ENCODE measurements at regions not wholly inside any gene's neighbourhood (a gene's known extent, or its start where the extent isn't known, plus 50 kb on each side); places are given as distances from the start of the nearest gene placed in this dataset.
A peak's percentile ranks its signal among the peaks of the same experiment; 100 is the strongest.
"Not testable (repeated sequence)": the region's sequence is repeated elsewhere in the genome, so short reads cannot be mapped to it uniquely, and the experiment has no call there.

DNA sequence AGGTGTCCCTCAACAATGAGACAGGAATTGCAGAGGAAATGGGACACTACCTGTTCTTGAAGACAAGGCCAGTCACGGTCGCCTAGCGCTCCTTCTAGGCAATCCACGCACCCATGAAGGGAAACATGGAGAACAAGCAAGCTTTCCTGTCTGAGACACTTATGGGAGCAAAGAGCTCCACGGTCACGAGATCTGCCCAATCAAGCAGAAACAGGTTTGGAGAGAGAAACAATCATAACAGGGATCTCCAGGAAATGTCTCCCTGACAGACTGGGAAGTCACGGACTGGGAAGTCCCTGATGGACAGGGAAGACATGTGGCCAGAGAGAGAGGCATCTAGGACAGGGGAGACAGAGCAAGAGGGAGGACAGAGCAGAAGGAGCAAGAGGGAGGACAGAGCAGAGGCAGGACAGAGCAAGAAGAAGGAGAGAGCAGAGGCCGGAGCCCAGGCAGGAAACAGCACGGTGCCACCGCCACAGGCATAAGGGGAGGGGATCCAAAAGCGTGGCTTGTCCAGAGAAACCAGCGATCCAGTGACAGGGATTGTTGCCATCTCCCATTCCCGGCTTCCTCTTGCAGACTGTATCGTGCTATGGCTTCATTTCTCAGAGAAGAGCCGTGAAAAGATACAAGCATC, 167.8 kb upstream of the ZNF337 start:
- WGBS, 2 experiments (ENCODE audit: low coverage in 1 of 2, low lambda C conversion rate in 2 of 2, missing lambda C conversion rate in 2 of 2), result 82 to 83% methylated on average over 15 of the region's 15 CpGs
- Histone ChIP-seq H3K4me2 (ENCODE audit: unreplicated experiment) (no peak overlapping the region), H3K4me1 (ENCODE audit: insufficient read depth) (no peaks in the 10 kb centered on the region), H3K36me3 (ENCODE audit: low read depth) (no peaks in the 10 kb centered on the region), H3K9ac (no peak overlapping the region), H3K27me3 (replicated peaks; ENCODE audit: insufficient read depth) (peaks cover 9% of the 10 kb centered on the region), H3K9me3 (ENCODE audit: low read depth) (no peaks in the 10 kb centered on the region), H4K20me1 (ENCODE audit: insufficient read depth) (no peaks in the 10 kb centered on the region), H2AFZ (no peak overlapping the region), H3K9me2 (ENCODE audit: insufficient read depth) (no peaks in the 10 kb centered on the region), H3K79me2 (ENCODE audit: insufficient read depth) (no peaks in the 10 kb centered on the region), H3K27ac (no peak overlapping the region), H3K4me3 (no peak overlapping the region), H3F3A (ENCODE audit: insufficient read depth) (no peaks in the 10 kb centered on the region)
- no peak for TF ChIP-seq EZH2phosphoT487 (IDR thresholded peaks at IDR 0.05; ENCODE audit: insufficient read depth, low read depth)
- no peak for TF ChIP-seq EZH2 (IDR thresholded peaks at IDR 0.05; ENCODE audit: insufficient read depth, poor library complexity, severe bottlenecking)
- in situ Hi-C loops (cut with MboI), result loop anchor here (25.0 kb wide), 4 partner anchors 177 to 877 kb away; partner anchors contain the start of genes APMAP, GINS1 and ZNF337
- DNase-seq, result no peak

DNA sequence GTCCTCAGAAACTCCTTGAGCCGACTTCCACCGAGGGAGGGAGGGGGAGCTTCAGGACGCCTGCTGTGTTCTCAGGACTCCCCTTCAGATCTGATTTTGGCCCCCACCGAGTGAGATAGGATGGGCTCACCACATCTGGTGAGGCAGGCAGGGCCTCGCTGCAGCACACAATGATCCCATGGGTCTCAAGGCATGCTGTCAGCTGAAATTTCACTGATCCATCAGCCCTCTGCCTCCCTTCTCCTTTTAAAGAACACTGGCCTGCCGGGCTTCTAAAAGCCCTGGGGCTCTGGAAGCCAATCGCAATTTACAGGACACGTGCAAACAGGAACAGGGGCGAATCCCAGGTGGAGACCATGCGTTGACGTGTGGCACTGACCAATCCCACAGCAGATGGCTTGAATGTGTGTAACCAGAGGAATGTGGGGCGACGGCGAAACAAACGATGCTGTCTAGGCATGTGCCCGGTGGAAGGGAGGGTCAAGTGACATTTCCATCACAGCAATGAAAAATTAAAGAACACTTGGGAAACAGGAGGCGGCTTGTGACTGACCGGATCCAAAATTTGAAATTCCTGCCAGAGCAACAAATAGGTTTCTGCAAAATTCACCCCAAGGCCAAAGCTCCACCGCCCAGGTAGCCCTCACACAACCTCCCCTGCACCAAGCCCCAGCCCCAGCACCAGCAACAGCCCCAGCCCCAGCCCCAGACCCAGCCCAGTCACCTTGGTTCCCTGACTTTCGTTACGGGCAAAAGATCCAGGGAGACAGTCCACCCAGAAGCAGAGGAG, 167.1 kb upstream of the ZNF337 start:
- Histone ChIP-seq H2AFZ (peak overlapping the region; percentile 78), H3K36me3 (ENCODE audit: low read depth) (no peaks in the 10 kb centered on the region), H3K9me2 (ENCODE audit: insufficient read depth) (no peaks in the 10 kb centered on the region), H3K4me2 (ENCODE audit: unreplicated experiment) (peak overlapping the region; percentile 88), H3K79me2 (ENCODE audit: insufficient read depth) (no peaks in the 10 kb centered on the region), H3K4me3 (peak overlapping the region; percentile 70), H3K27me3 (replicated peaks; ENCODE audit: insufficient read depth) (peaks cover 9% of the 10 kb centered on the region), H3K9ac (peak overlapping the region; percentile 69), H3F3A (ENCODE audit: insufficient read depth) (no peaks in the 10 kb centered on the region), H3K9me3 (ENCODE audit: low read depth) (no peaks in the 10 kb centered on the region), H3K27ac (no peak overlapping the region), H3K4me1 (ENCODE audit: insufficient read depth) (no peaks in the 10 kb centered on the region), H4K20me1 (ENCODE audit: insufficient read depth) (no peaks in the 10 kb centered on the region)
- WGBS, 2 experiments (ENCODE audit: low coverage in 1 of 2, low lambda C conversion rate in 2 of 2, missing lambda C conversion rate in 2 of 2), result 35 to 37% methylated on average over 21 of the region's 21 CpGs
- in situ Hi-C loops (cut with MboI), result loop anchor here (25.0 kb wide), 4 partner anchors 176 to 876 kb away; partner anchors contain the start of genes APMAP, GINS1 and ZNF337
- DNase-seq, result peak; percentile 29
- no peak for TF ChIP-seq EZH2 (IDR thresholded peaks at IDR 0.05; ENCODE audit: insufficient read depth, poor library complexity, severe bottlenecking)
- no peak for TF ChIP-seq EZH2phosphoT487 (IDR thresholded peaks at IDR 0.05; ENCODE audit: insufficient read depth, low read depth)

DNA sequence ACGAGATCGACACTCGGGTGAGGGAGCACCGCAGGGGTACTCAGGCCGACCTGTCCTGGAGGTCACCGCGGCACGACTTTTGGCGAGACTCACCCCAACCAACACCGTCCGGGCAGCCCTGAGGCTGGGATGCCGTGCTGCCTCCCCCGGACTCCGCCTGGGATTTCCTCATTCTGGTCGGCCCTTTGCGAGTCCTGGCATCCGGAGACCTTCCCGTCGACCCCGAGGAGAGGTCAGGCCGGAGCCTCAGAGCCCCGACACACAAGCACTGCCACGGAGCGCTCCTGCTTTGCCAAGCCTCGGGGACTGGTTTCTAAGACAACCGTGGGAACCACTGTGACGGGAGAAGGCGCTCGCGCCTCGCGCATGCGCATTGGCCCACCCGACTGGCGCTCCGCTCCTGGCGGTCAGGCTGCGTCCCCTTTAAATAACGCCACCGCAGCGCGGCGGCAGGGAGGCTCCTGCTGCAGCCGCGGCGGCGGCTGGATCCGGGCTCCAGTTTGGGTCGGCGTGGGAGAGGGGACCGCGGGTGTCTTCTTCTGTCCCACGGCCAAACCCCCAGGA, 166.4 kb upstream of the ZNF337 start:
- in situ Hi-C loops (cut with MboI), result loop anchor here (25.0 kb wide), 4 partner anchors 176 to 876 kb away; partner anchors contain the start of genes APMAP, GINS1 and ZNF337
- peak overlapping the region; percentile 78 for H2AFZ ChIP-seq

GRCh38 chr20:25860531-25861150, 164.0 kb upstream of the ZNF337 start:
- no peaks in the 10 kb centered on the region for H3F3A ChIP-seq (ENCODE audit: insufficient read depth)
- H3K9ac ChIP-seq, result no peak overlapping the region
- 26 to 33% methylated on average over 23 of the region's 23 CpGs for WGBS, 2 experiments (ENCODE audit: low coverage in 1 of 2, low lambda C conversion rate in 2 of 2, missing lambda C conversion rate in 2 of 2)
- H3K36me3 ChIP-seq (ENCODE audit: low read depth), result no peaks in the 10 kb centered on the region
- H3K4me1 ChIP-seq (ENCODE audit: insufficient read depth), result no peaks in the 10 kb centered on the region; the same call in 1 of the 2 replicates
- 0 out of 2 replicates have a peak overlapping the region, but pooled peaks have one; percentile 73 for H2AFZ ChIP-seq
- no peaks in the 10 kb centered on the region for H4K20me1 ChIP-seq (ENCODE audit: insufficient read depth)
- no peaks in the 10 kb centered on the region for H3K9me3 ChIP-seq (ENCODE audit: low read depth)
- H3K4me3 ChIP-seq, result no peak overlapping the region
- in situ Hi-C loops (cut with MboI), result loop anchor here (25.0 kb wide), 4 partner anchors 173 to 873 kb away; partner anchors contain the start of genes APMAP, GINS1 and ZNF337
- H3K9me2 ChIP-seq (ENCODE audit: insufficient read depth), result no peaks in the 10 kb centered on the region
- DNase-seq, result no peak
- H3K27me3 ChIP-seq (replicated peaks; ENCODE audit: insufficient read depth), result peaks cover 9% of the 10 kb centered on the region
- no peak overlapping the region for H3K27ac ChIP-seq
- no peaks in the 10 kb centered on the region for H3K79me2 ChIP-seq (ENCODE audit: insufficient read depth)
- TF ChIP-seq EZH2phosphoT487 (IDR thresholded peaks at IDR 0.05; ENCODE audit: insufficient read depth, low read depth), result no peak
- H3K4me2 ChIP-seq (ENCODE audit: unreplicated experiment), result peak overlapping the region; percentile 86

More for the DNA sequence above, 166.4 kb upstream of the ZNF337 start:
- WGBS, 2 experiments (ENCODE audit: low coverage in 1 of 2, low lambda C conversion rate in 2 of 2, missing lambda C conversion rate in 2 of 2), result 1 to 3% methylated on average over 49 to 51 of the region's 53 CpGs
- H3K4me1 ChIP-seq (ENCODE audit: insufficient read depth); H3K36me3 ChIP-seq (ENCODE audit: low read depth); H4K20me1 ChIP-seq (ENCODE audit: insufficient read depth); H3K9me2 ChIP-seq (ENCODE audit: insufficient read depth); H3F3A ChIP-seq (ENCODE audit: insufficient read depth); H3K79me2 ChIP-seq (ENCODE audit: insufficient read depth); H3K9me3 ChIP-seq (ENCODE audit: low read depth); H3K27me3 ChIP-seq (replicated peaks; ENCODE audit: insufficient read depth); H3K27ac ChIP-seq: not testable (repeated sequence)
- Histone ChIP-seq H3K4me2 (ENCODE audit: unreplicated experiment) (peak overlapping the region; percentile 88), H3K9ac (peak overlapping the region; percentile 69), H3K4me3 (peak overlapping the region; percentile 70)
- peak; percentile 84 for DNase-seq

Data from GM23248 (cell line).